CD14-positive monocyte (primary cell): ENCODE measurements at regions not wholly inside any gene's neighbourhood (a gene's known extent, or its start where the extent isn't known, plus 50 kb on each side); places are given as distances from the start of the nearest gene placed in this dataset.

ENCODE experiments used
- DNase-seq, 3 donors: peaks; one replicate each; pipeline ENCODE4 v3.0.0-alpha.2; 2011 to 2022
- H2AFZ ChIP-seq: 2 replicates; pipeline ENCODE4 v1.6.0; 2012; ENCODE audit warnings: mild to moderate bottlenecking, low read depth, low read length, inconsistent platforms; ENCODE audit not compliant: insufficient read depth, poor library complexity, severe bottlenecking
- H3K27ac ChIP-seq, 2 donors: 1 replicate in 1 of 2; 2 replicates in 1 of 2; pipeline ENCODE4 v1.5.1; 2012 to 2013; ENCODE audit warnings: low read length in 2 of 2, control low read depth in 1 of 2, inconsistent platforms in 1 of 2, low read depth in 1 of 2, mild to moderate bottlenecking in 1 of 2
- H3K27me3 ChIP-seq, 2 donors: one replicate each; pipeline versions ENCODE4 v1.6.0 to v1.6.1; 2011 to 2013; ENCODE audit warnings: low read length in 2 of 2; ENCODE audit not compliant: control insufficient read depth in 2 of 2, insufficient read depth in 2 of 2
- H3K36me3 ChIP-seq, 2 donors: replicated peaks in 1 of 2; 1 replicate in 1 of 2; 2 replicates in 1 of 2; pipeline versions ENCODE4 v1.5.1 to v1.6.1; 2012 to 2013; ENCODE audit warnings: low read length in 2 of 2, control low read depth in 1 of 2, inconsistent platforms in 1 of 2, mild to moderate bottlenecking in 1 of 2; ENCODE audit not compliant: insufficient read depth in 2 of 2, control insufficient read depth in 1 of 2
- H3K4me1 ChIP-seq, 2 donors: 1 replicate in 1 of 2; 2 replicates in 1 of 2; pipeline versions ENCODE4 v1.5.1 to v1.6.1; 2012 to 2013; ENCODE audit warnings: low read length in 2 of 2, control low read depth in 1 of 2, inconsistent platforms in 1 of 2, mild to moderate bottlenecking in 1 of 2, moderate library complexity in 1 of 2; ENCODE audit not compliant: insufficient read depth in 2 of 2, control insufficient read depth in 1 of 2
- H3K4me2 ChIP-seq: replicated peaks from 2 replicates; pipeline ENCODE3; 2012; ENCODE audit warnings: low read length, moderate library complexity, mild to moderate bottlenecking; ENCODE audit not compliant: poor library complexity, severe bottlenecking; ENCODE audit errors: extremely low read depth
- H3K4me3 ChIP-seq, 3 experiments: fragments of 200-600 bp in 1 of 3; sonication (generic) in 1 of 3; replicated peaks in 1 of 3; 1 replicate in 2 of 3; 2 replicates in 1 of 3; pipeline ENCODE4 v1.5.1; 2011 to 2013; ENCODE audit warnings: low read length in 3 of 3, mild to moderate bottlenecking in 3 of 3, control low read depth in 2 of 3, low read depth in 2 of 3, inconsistent platforms in 1 of 3, moderate library complexity in 1 of 3
- H3K79me2 ChIP-seq: 2 replicates; pipeline ENCODE4 v1.6.0; 2012; ENCODE audit warnings: mild to moderate bottlenecking, control low read depth, inconsistent platforms, low read length, moderate library complexity; ENCODE audit not compliant: insufficient read depth
- H3K9ac ChIP-seq: 2 replicates; pipeline ENCODE4 v1.6.0; 2017; ENCODE audit warnings: low read length, mild to moderate bottlenecking; ENCODE audit not compliant: insufficient read depth, poor library complexity, severe bottlenecking
- H3K9me3 ChIP-seq, 2 donors: replicated peaks in 1 of 2; 1 replicate in 1 of 2; 2 replicates in 1 of 2; pipeline versions ENCODE4 v1.5.1 to v1.6.1; 2012 to 2013; ENCODE audit warnings: low read length in 2 of 2, control low read depth in 1 of 2; ENCODE audit not compliant: control insufficient read depth in 1 of 2, insufficient read depth in 1 of 2
- H4K20me1 ChIP-seq: 2 replicates; pipeline ENCODE4 v1.6.0; 2012; ENCODE audit warnings: mild to moderate bottlenecking, low read length, control low read depth, moderate library complexity; ENCODE audit not compliant: insufficient read depth
- H3K27ac Mint-ChIP-seq, 7 donors: one replicate each; pipeline ENCODE4 v1.8.0; 2020; ENCODE audit warnings: mild to moderate bottlenecking in 7 of 7, mixed read lengths in 7 of 7, moderate library complexity in 6 of 7, inconsistent platforms in 2 of 7
- H3K27me3 Mint-ChIP-seq, 3 donors: one replicate each; pipeline ENCODE4 v1.8.0; 2021 to 2022; ENCODE audit warnings: low read depth in 3 of 3, mild to moderate bottlenecking in 3 of 3, mixed read lengths in 3 of 3, moderate library complexity in 3 of 3, inconsistent platforms in 1 of 3
- H3K36me3 Mint-ChIP-seq, 2 donors: one replicate each; pipeline ENCODE4 v1.8.0; 2020; ENCODE audit warnings: mixed read lengths in 2 of 2, inconsistent platforms in 1 of 2, mild to moderate bottlenecking in 1 of 2
- H3K4me1 Mint-ChIP-seq: one replicate; pipeline ENCODE4 v1.8.0; 2020; ENCODE audit warnings: mild to moderate bottlenecking, mixed read lengths
- H3K4me3 Mint-ChIP-seq, 2 donors: one replicate each; pipeline ENCODE4 v1.8.0; 2020; ENCODE audit warnings: mild to moderate bottlenecking in 2 of 2, mixed read lengths in 2 of 2, moderate library complexity in 1 of 2
- H3K9me3 Mint-ChIP-seq, 7 donors: one replicate each; pipeline ENCODE4 v1.8.0; 2020 to 2022; ENCODE audit warnings: mixed read lengths in 7 of 7, mild to moderate bottlenecking in 6 of 7, moderate library complexity in 6 of 7, inconsistent platforms in 2 of 7
- CTCF ChIP-seq: fragments of 200-600 bp; IDR thresholded peaks from one replicate; pipeline ENCODE4 v1.8.0; 2022; ENCODE audit warnings: antibody characterized with exemption, mild to moderate bottlenecking
- WGBS: methylation state at CpG from one replicate; pipeline ENCODE4 v1.1.5; 2013; ENCODE audit warnings: missing lambda C conversion rate; ENCODE audit not compliant: insufficient coverage; 5-methylcytosine and 5-hydroxymethylcytosine counted together
- intact Hi-C, 2 donors: fragments of 100-400 bp; cut with micrococcal nuclease; formaldehyde crosslinking; loops; one replicate each; pipeline versions ENCODE4 v1.15.0 to v1.15.1; 2023

GRCh38 chr11:92675810-92676209 lies 293.6 kb upstream of the MTNR1B start:
- Histone ChIP-seq H3K27ac (no peak overlapping the region), H3K79me2 (no peaks in the 10 kb centered on the region), H3K4me3 (no peak overlapping the region), H3K9me3 (peaks cover 0 to 3% of the 10 kb centered on the region in 2 donors), H3K27me3 (no peaks in the 10 kb centered on the region), H3K4me2 (no peak overlapping the region), H4K20me1 (no peaks in the 10 kb centered on the region), H3K4me1 (no peaks in the 10 kb centered on the region), H3K36me3 (no peaks in the 10 kb centered on the region), H2AFZ (no peak overlapping the region), H3K9ac (no peak overlapping the region)
- no CpG with 5 or more reads among the region's 3 CpGs for WGBS
- TF ChIP-seq CTCF: no peak
- H3K4me1 Mint-ChIP-seq: no peaks in the 10 kb centered on the region
- intact Hi-C loops: no loop called here
- no peaks in the 10 kb centered on the region for H3K27me3 Mint-ChIP-seq
- H3K4me3 Mint-ChIP-seq: no peak overlapping the region
- H3K9me3 Mint-ChIP-seq: peaks cover 1 to 10% (median 4%) of the 10 kb centered on the region in 7 donors
- H3K27ac Mint-ChIP-seq: peak overlapping the region in 1 of 7 donors; percentile 47
- H3K36me3 Mint-ChIP-seq: no peaks in the 10 kb centered on the region
- DNase-seq: no peak

DNA sequence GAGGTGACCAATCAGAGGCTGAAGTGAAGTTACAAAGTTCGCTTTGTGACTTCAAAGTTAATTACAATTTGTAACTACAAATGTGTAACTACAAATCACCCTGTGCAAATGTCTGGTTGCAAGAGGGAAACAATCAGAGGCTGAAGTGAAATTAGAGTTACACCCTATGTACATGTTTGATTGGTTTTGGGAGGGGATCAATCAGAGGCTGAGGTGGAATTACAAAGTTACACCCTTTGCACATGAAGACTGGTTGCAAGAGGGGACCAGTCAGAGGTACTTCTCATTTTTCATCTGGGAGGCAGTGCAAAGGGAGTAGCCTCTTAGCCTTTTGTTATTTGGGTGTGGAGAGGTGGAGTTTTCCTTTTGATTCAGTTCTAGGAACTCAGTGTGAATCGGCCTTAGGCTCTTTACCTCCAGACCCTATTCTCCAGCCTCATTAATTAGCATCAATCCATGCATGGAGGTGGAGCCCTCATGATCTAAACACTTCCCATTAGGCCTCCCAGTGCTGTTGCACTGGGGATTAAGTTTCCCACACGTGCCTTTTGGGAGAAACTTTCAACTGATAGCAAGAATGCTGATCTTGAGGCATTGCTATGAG lies 291.3 kb upstream of the MTNR1B start:
- no peak overlapping the region for H3K27ac Mint-ChIP-seq
- intact Hi-C loops: no loop called here
- Histone ChIP-seq H3K27me3 (no peaks in the 10 kb centered on the region), H3K79me2 (no peaks in the 10 kb centered on the region), H3K4me3 (no peak overlapping the region), H3K36me3 (no peaks in the 10 kb centered on the region), H4K20me1 (no peaks in the 10 kb centered on the region), H3K9me3 (peaks cover 0 to 3% of the 10 kb centered on the region in 2 donors), H3K4me2 (no peak overlapping the region), H3K27ac (no peak overlapping the region), H2AFZ (no peak overlapping the region), H3K9ac (no peak overlapping the region), H3K4me1 (no peaks in the 10 kb centered on the region)
- no peaks in the 10 kb centered on the region for H3K4me1 Mint-ChIP-seq
- H3K9me3 Mint-ChIP-seq: peaks cover 4 to 14% (median 7%) of the 10 kb centered on the region in 7 donors
- DNase-seq: no peak
- TF ChIP-seq CTCF: no peak
- no CpG with 5 or more reads among the region's 3 CpGs for WGBS
- H3K27me3 Mint-ChIP-seq: no peaks in the 10 kb centered on the region
- no peaks in the 10 kb centered on the region for H3K36me3 Mint-ChIP-seq
- H3K4me3 Mint-ChIP-seq: no peak overlapping the region
